ENCODE measurements at regions not wholly inside any gene's neighbourhood (a gene's known extent, or its start where the extent isn't known, plus 50 kb on each side); places are given as distances from the start of the nearest gene placed in this dataset.
"Not testable (repeated sequence)": the region's sequence is repeated elsewhere in the genome, so short reads cannot be mapped to it uniquely, and the experiment has no call there.

DNA sequence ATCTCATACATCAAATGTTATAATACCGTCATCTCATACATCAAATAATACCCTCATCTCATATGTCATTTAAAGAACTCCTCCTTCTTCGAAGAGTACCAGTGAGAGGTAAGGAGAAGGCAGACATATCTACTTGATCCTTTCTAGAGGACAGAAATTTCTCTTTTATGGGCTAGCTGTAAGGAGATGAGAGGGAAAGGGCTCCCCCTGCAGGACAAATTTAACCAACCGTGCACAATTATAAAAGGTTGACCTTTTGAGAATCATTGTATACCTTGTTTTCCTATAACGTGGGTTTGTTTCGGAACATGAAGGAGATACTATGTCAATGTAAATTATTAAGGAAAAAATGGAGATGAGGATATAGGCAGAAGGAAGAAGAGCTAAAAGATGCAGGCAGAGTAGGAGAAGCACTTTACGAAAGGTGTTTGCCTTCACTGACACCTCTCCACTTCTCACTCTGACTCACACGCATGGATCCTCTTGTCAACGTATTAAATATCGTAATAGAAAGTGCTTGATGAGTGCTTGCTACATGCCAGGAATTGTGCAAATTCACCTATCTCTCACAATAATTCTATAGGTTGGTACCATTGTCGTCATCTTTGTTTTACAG, 465.9 kb upstream of the ERCC4 start:
- intact Hi-C loops (cut with micrococcal nuclease): loop anchor here (10.0 kb wide), 1 partner anchor 1359 kb away; no protein-coding TSS in a partner anchor
- Mint-ChIP-seq H3K36me3 (ENCODE audit: low read depth) (no peaks in the 10 kb centered on the region), H3K27ac (no peak overlapping the region), H3K9me3 (no peaks in the 10 kb centered on the region), H3K27me3 (ENCODE audit: low read depth) (no peaks in the 10 kb centered on the region), H3K4me1 (ENCODE audit: low read depth) (no peaks in the 10 kb centered on the region), H3K4me3 (ENCODE audit: low read depth) (no peak overlapping the region)
- no peak for DNase-seq (ENCODE audit: low spot score)

DNA sequence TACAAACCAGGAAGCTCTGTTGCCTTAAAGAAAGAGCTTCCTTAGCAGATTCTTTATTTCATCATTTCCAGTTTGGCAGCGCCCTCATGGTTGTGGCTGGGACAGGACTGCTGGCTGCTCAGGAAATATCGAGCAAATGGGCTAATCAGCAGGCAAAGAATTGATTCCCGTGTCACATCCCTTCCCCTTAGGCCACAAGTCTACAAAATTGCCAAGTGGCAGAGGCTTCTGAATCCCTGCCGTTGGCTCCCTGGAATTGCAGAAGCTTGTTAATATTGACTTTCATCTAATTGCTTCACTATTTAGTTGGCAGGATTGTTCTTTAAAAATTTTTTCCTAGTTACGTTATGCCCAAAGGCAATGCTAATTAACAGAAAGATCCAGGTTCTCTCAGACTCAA, 456.3 kb upstream of the ERCC4 start:
- H3K27me3 Mint-ChIP-seq (ENCODE audit: low read depth): no peaks in the 10 kb centered on the region
- no peak overlapping the region for H3K27ac Mint-ChIP-seq
- no peaks in the 10 kb centered on the region for H3K4me1 Mint-ChIP-seq (ENCODE audit: low read depth)
- H3K9me3 Mint-ChIP-seq: peaks cover 17% of the 10 kb centered on the region
- H3K4me3 Mint-ChIP-seq (ENCODE audit: low read depth): no peak overlapping the region
- no peak for DNase-seq (ENCODE audit: low spot score)
- intact Hi-C loops (cut with micrococcal nuclease): no loop called here
- H3K36me3 Mint-ChIP-seq (ENCODE audit: low read depth): no peaks in the 10 kb centered on the region

DNA sequence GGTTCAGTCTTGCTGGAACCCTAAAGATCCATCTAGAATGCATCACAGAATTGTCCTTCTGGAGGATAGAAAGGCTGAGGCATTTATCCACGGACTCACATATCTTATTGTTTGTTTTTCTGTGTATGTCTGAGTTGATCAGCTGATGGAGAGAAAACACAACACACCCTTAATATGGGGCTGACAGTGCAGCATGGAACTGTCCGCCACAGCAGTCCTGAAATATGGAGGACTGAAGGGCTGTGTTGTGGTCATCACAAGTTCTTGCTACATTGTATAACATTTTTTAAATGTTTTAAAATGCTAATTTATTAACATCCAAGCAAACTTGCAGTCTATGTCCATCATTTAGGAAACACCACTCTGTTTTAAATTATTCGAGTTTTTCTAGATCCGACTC, 448.9 kb upstream of the ERCC4 start:
- DNase-seq (ENCODE audit: low spot score): no peak
- H3K27ac Mint-ChIP-seq: no peak overlapping the region
- no peaks in the 10 kb centered on the region for H3K4me1 Mint-ChIP-seq (ENCODE audit: low read depth)
- H3K9me3 Mint-ChIP-seq: peaks cover 20% of the 10 kb centered on the region
- no peaks in the 10 kb centered on the region for H3K27me3 Mint-ChIP-seq (ENCODE audit: low read depth)
- no peak overlapping the region for H3K4me3 Mint-ChIP-seq (ENCODE audit: low read depth)
- H3K36me3 Mint-ChIP-seq (ENCODE audit: low read depth): no peaks in the 10 kb centered on the region
- intact Hi-C loops (cut with micrococcal nuclease): no loop called here

DNA sequence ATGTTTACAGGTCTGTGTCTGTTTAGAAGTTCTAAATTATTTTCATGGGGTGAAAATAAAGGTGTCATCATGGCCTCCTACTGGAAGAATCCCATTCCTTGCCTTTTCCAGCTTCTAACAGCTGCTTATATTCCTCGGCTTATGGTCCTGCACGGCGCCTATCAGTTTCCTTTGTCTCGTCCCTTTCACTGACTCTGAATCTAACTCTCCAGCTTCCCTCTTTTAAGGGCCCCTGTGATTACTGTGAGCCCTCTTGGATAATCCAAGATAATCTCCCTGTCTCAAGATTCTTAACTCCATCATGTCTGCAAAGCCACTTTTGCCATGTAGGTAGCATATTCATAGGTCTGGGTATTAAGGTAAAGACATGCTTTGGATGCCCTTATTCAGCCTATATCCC, 441.0 kb upstream of the ERCC4 start:
- DNase-seq (ENCODE audit: low spot score): no peak
- Mint-ChIP-seq H3K27me3 (ENCODE audit: low read depth) (no peaks in the 10 kb centered on the region), H3K36me3 (ENCODE audit: low read depth) (no peaks in the 10 kb centered on the region), H3K9me3 (peaks cover 30% of the 10 kb centered on the region), H3K27ac (no peak overlapping the region), H3K4me3 (ENCODE audit: low read depth) (no peak overlapping the region), H3K4me1 (ENCODE audit: low read depth) (no peaks in the 10 kb centered on the region)
- intact Hi-C loops (cut with micrococcal nuclease): no loop called here

DNA sequence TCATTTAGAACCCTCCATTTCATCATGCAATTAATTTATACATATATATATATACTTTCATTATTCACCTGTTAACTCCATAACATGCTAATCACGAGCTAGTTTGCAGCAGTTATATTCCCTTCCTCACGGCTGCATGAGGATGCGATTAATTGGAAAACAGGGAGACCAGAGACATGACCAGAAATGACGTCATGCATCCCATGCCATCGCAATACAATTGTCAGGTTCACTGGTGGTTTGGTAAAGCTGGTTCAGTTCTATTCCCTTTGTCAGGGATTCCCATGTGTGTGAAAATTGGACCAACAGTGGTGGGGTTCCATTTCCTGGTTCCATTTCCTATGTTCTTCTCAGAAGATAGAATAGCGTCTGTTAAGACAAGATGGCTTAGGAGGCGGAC, 440.4 kb upstream of the ERCC4 start:
- H3K4me1 Mint-ChIP-seq (ENCODE audit: low read depth): no peaks in the 10 kb centered on the region
- no peak overlapping the region for H3K27ac Mint-ChIP-seq
- no peak for DNase-seq (ENCODE audit: low spot score)
- no peaks in the 10 kb centered on the region for H3K27me3 Mint-ChIP-seq (ENCODE audit: low read depth)
- intact Hi-C loops (cut with micrococcal nuclease): no loop called here
- peaks cover 30% of the 10 kb centered on the region for H3K9me3 Mint-ChIP-seq
- H3K4me3 Mint-ChIP-seq (ENCODE audit: low read depth): no peak overlapping the region
- H3K36me3 Mint-ChIP-seq (ENCODE audit: low read depth): no peaks in the 10 kb centered on the region

DNA sequence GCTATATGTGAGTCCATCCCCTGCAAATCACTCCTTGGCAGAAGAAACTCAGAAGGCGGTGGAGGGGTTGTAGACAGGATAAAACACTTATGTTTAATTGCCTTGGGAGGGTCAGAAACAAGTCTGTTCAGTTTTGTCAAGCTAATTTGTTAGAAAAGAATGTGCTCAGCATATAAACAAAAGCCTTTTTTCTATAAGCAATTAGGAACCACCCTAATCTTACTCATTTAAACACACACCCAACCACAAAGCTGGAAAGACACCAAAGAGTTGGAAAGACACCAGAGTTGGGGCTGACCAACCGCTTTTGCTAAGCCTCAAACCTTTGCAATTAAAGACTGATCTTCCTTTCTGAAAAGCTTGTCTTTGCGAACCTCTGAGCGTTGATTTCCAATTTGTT, 439.2 kb upstream of the ERCC4 start:
- Mint-ChIP-seq H3K27ac (no peak overlapping the region), H3K36me3 (ENCODE audit: low read depth) (no peaks in the 10 kb centered on the region), H3K4me3 (ENCODE audit: low read depth) (no peak overlapping the region), H3K27me3 (ENCODE audit: low read depth) (no peaks in the 10 kb centered on the region), H3K4me1 (ENCODE audit: low read depth) (no peaks in the 10 kb centered on the region), H3K9me3 (peaks cover 37% of the 10 kb centered on the region)
- DNase-seq (ENCODE audit: low spot score): no peak
- intact Hi-C loops (cut with micrococcal nuclease): no loop called here

DNA sequence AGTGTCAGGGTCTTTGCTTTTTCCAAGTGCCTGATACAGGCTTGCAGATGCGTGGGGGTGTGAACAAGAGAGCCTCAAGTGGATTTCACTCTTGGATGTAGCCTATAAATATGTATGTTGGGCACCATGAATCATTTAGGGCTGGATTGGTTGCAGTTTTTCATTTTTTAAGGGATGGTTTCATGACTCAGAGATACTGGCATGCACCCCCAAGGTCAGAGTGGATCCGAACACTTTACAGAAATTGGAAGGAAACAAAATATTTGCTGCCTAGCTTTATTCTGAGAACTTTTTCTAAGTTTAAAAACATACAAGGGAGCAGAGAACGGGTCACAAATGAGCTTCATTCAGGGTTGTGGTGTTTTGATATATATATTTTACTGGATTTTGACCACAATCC, 436.8 kb upstream of the ERCC4 start:
- Mint-ChIP-seq H3K9me3 (peaks cover 42% of the 10 kb centered on the region), H3K27me3 (ENCODE audit: low read depth) (no peaks in the 10 kb centered on the region), H3K4me3 (ENCODE audit: low read depth) (no peak overlapping the region), H3K4me1 (ENCODE audit: low read depth) (no peaks in the 10 kb centered on the region), H3K36me3 (ENCODE audit: low read depth) (no peaks in the 10 kb centered on the region), H3K27ac (no peak overlapping the region)
- no peak for DNase-seq (ENCODE audit: low spot score)
- intact Hi-C loops (cut with micrococcal nuclease): no loop called here

DNA sequence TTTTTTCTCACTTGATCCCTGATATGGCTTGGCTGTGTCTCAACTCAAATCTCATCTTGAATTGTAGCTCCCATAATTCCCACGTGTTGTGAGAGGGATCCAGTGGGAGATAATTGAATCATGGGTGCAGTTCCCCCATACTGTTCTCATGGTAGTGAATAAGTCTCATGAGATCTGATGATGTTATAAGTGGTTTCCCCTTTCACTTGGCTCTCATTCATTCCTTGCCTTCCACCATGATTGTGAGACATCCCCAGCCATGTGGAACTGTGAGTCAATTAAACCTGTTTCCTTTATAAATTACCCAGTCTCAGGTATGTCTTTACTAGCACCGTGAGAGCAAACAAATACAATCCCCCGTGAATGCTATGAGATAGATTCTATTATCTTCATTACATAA, 430.5 kb upstream of the ERCC4 start:
- H3K4me3 Mint-ChIP-seq (ENCODE audit: low read depth); H3K36me3 Mint-ChIP-seq (ENCODE audit: low read depth); DNase-seq (ENCODE audit: low spot score); H3K27me3 Mint-ChIP-seq (ENCODE audit: low read depth); H3K27ac Mint-ChIP-seq; intact Hi-C loops (cut with micrococcal nuclease); H3K4me1 Mint-ChIP-seq (ENCODE audit: low read depth): not testable (repeated sequence)
- H3K9me3 Mint-ChIP-seq: peaks cover 23% of the 10 kb centered on the region

DNA sequence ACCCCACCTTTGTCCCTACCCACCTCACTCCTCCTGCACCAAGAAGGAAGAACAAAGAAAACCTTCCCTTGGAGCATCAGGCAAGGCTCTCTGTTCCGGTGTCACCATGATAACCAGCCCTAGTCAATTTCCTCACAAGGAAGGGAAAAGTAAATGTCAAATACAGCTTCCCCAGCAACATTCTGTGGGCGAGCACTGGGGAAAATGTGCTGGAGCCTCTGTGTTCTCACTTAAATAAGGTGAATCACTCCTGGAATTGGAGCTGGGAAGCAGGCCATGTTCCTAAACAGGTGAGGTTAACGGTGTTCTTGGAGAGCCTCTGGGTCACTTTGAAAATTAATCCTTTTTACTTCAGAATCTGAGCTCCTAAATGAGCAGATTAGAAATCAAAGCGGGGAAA, 427.9 kb upstream of the ERCC4 start:
- H3K27me3 Mint-ChIP-seq (ENCODE audit: low read depth): no peaks in the 10 kb centered on the region

DNA sequence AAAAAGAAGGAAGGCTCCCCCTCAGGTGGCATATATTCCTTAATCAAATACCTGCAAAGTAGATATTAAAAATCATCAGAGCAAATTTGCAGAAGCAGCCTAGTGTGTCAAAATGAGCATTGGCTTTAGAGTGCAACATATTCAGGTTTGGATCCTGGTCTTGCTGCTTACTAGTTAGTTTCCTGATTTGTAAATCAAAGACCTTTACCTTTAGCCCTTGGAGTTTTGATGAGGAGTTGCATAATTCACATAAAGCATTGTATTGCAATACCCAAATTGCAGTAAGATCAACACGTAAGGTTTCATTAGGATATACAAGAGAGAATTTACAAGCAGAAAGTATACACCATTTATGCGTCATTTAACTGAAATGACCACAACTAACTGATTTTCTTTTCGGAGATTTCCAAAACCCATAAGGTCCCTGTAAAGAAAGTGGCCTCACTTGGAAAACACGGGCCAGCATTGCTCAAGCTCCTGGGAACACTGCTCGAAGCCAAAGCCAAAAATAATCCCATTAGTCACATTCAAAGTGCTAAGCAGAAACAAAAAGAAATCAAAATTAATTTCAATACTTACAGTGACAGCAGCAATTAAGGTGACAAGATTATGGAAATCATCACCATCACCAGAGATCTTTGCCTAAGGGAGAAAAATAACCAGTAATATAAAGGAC, 415.9 kb upstream of the ERCC4 start:
- no peaks in the 10 kb centered on the region for H3K36me3 Mint-ChIP-seq (ENCODE audit: low read depth)
- H3K27ac Mint-ChIP-seq: no peak overlapping the region
- intact Hi-C loops (cut with micrococcal nuclease): no loop called here
- DNase-seq (ENCODE audit: low spot score): no peak
- no peaks in the 10 kb centered on the region for H3K27me3 Mint-ChIP-seq (ENCODE audit: low read depth)
- no peak overlapping the region for H3K4me3 Mint-ChIP-seq (ENCODE audit: low read depth)
- peaks cover 9% of the 10 kb centered on the region for H3K9me3 Mint-ChIP-seq
- H3K4me1 Mint-ChIP-seq (ENCODE audit: low read depth): no peaks in the 10 kb centered on the region

More for the DNA sequence above, 427.9 kb upstream of the ERCC4 start:
- intact Hi-C loops (cut with micrococcal nuclease): no loop called here
- DNase-seq (ENCODE audit: low spot score): no peak
- no peaks in the 10 kb centered on the region for H3K4me1 Mint-ChIP-seq (ENCODE audit: low read depth)
- no peak overlapping the region for H3K27ac Mint-ChIP-seq
- H3K36me3 Mint-ChIP-seq (ENCODE audit: low read depth): no peaks in the 10 kb centered on the region
- H3K9me3 Mint-ChIP-seq: peaks cover 11% of the 10 kb centered on the region
- H3K4me3 Mint-ChIP-seq (ENCODE audit: low read depth): no peak overlapping the region

DNA sequence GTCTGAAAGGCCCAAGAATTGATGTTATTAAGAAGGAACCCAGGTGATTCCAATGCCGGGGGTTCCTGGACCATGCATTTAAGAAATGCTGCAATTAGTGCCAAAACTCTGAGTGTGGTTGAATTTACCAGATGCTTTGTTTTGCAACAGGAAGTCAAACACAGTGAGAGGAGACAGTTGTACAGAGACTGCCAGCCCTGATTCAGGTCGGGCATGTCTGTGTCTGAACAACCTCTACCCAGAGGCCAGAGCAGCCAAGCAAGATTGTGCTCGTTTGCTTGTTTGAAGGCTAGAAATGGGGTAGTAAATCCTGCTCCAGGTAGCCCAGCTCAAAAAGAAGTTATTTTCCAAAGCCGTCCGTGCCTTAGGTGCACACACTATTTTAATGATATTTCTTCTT, 412.4 kb upstream of the ERCC4 start:
- Mint-ChIP-seq H3K27me3 (ENCODE audit: low read depth) (no peaks in the 10 kb centered on the region), H3K27ac (no peak overlapping the region), H3K4me3 (ENCODE audit: low read depth) (no peak overlapping the region), H3K9me3 (no peaks in the 10 kb centered on the region), H3K36me3 (ENCODE audit: low read depth) (no peaks in the 10 kb centered on the region), H3K4me1 (ENCODE audit: low read depth) (no peaks in the 10 kb centered on the region)
- DNase-seq (ENCODE audit: low spot score): no peak
- intact Hi-C loops (cut with micrococcal nuclease): no loop called here

DNA sequence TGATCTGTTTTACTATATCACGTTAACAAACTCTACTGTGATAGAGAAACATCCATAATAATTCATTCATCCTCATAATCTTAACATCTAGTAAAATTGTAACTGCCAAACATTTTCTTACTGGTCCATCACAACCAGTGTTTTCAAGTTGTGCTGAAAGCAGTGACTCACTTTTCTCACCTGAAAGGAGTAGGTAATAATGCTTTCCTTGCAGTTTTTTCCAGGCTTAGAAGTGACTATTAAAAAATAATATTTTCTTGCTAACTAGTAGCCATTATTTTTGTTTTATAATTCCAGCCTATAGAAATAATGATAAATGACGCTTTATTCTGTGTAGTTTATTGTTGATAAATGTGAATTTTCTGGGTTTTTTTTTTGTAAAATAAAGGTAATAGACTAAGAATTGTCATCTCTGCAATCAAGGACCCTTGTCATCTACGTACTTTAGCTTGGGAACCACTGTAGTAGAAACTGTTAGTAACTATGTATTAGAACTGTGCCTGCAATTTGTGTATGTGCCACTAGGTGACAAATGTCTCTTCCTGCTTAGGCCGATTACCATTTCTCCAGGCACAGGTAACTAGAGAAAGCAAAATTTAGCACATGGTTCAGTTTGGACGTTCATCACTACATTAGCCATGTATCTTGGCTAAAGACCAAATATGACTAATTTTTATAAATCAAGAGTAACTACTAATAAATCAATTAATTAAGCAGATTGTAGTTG, 409.4 kb upstream of the ERCC4 start:
- peaks cover 18% of the 10 kb centered on the region for H3K9me3 Mint-ChIP-seq
- H3K4me1 Mint-ChIP-seq (ENCODE audit: low read depth): no peaks in the 10 kb centered on the region
- no peak overlapping the region for H3K4me3 Mint-ChIP-seq (ENCODE audit: low read depth)
- DNase-seq (ENCODE audit: low spot score): no peak
- intact Hi-C loops (cut with micrococcal nuclease): no loop called here
- H3K27ac Mint-ChIP-seq: no peak overlapping the region
- H3K27me3 Mint-ChIP-seq (ENCODE audit: low read depth): no peaks in the 10 kb centered on the region
- H3K36me3 Mint-ChIP-seq (ENCODE audit: low read depth): no peaks in the 10 kb centered on the region

DNA sequence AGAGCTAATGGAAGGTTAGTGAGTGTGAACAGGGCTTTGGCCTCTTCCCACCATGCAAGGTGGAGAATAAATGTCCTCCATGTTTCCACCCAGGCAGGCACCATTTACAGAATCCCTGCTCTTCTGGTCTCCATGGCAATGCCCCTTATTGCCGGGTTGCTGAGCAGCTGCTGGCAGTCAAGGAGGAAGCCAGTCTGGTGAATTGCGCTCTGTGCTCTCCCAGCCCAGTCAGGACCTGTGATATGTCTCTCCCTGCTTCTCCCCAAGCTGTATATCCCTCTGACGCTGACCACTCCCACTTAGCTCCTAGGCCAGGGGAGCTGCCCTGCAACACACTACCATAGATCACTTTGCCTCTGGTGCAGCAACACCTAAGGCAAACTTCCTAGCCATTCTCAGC, 402.1 kb upstream of the ERCC4 start:
- Mint-ChIP-seq H3K27me3 (ENCODE audit: low read depth) (no peaks in the 10 kb centered on the region), H3K4me3 (ENCODE audit: low read depth) (no peak overlapping the region), H3K36me3 (ENCODE audit: low read depth) (no peaks in the 10 kb centered on the region), H3K9me3 (peaks cover 34% of the 10 kb centered on the region), H3K4me1 (ENCODE audit: low read depth) (no peaks in the 10 kb centered on the region), H3K27ac (no peak overlapping the region)
- DNase-seq (ENCODE audit: low spot score): no peak
- intact Hi-C loops (cut with micrococcal nuclease): no loop called here
